Colonic mucosa (tissue), 4 donors: ENCODE measurements at regions not wholly inside any gene's neighbourhood (a gene's known extent, or its start where the extent isn't known, plus 50 kb on each side); places are given as distances from the start of the nearest gene placed in this dataset.
A peak's percentile ranks its signal among the peaks of the same experiment; 100 is the strongest.

Experiments
- DNase-seq: peaks from one replicate; pipeline ENCODE4 v3.0.0-alpha.2; 2020
- H3K27ac ChIP-seq: fragments of 200-600 bp; one replicate; pipeline ENCODE4 v1.8.0; 2021
- H3K27me3 ChIP-seq: fragments of 200-600 bp; one replicate; pipeline ENCODE4 v1.8.0; 2021
- H3K36me3 ChIP-seq: fragments of 200-600 bp; one replicate; pipeline ENCODE4 v1.8.0; 2021
- H3K4me1 ChIP-seq: fragments of 200-600 bp; one replicate; pipeline ENCODE4 v1.8.0; 2021; ENCODE audit warnings: mild to moderate bottlenecking
- H3K4me3 ChIP-seq: fragments of 200-600 bp; one replicate; pipeline ENCODE4 v1.8.0; 2021
- H3K9ac ChIP-seq, 2 donors: one replicate each; pipeline ENCODE4 v1.7.0; 2013; ENCODE audit warnings: control low read depth in 2 of 2, low read depth in 2 of 2, low read length in 2 of 2
- H3K9me3 ChIP-seq: fragments of 200-600 bp; one replicate; pipeline ENCODE4 v1.8.0; 2021
- CTCF ChIP-seq: fragments of 200-600 bp; IDR thresholded peaks from one replicate; pipeline ENCODE4 v1.8.0; 2022; ENCODE audit warnings: antibody characterized with exemption, mild to moderate bottlenecking
- intact Hi-C: fragments of 100-400 bp; cut with DNase I; formaldehyde crosslinking; loops from one replicate; pipeline ENCODE4 v1.14.1; 2022
- donor health status: healthy.
- donor health status: DM: no; HTN: no; CAD: no.
- donor health status: DM: no; HTN: no; CAD: no.

- Histone ChIP-seq H3K4me3 (no peak overlapping the region), H3K27me3 (no peaks in the 10 kb centered on the region), H3K27ac (no peak overlapping the region), H3K9ac (no peak overlapping the region), H3K36me3 (no peaks in the 10 kb centered on the region), H3K4me1 (no peaks in the 10 kb centered on the region), H3K9me3 (no peaks in the 10 kb centered on the region)
- no peak for DNase-seq
- no peak for TF ChIP-seq CTCF
- intact Hi-C loops = no loop called here
Measured at GRCh38 chr6:95087394-95088097, 489.8 kb upstream of the MANEA start.

GRCh38 chr6:95091823-95092436 lies 485.4 kb upstream of the MANEA start:
- Histone ChIP-seq H3K27ac (no peak overlapping the region), H3K9ac (no peak overlapping the region), H3K36me3 (no peaks in the 10 kb centered on the region), H3K4me1 (no peaks in the 10 kb centered on the region), H3K27me3 (no peaks in the 10 kb centered on the region), H3K4me3 (no peak overlapping the region), H3K9me3 (no peaks in the 10 kb centered on the region)
- no peak for DNase-seq
- intact Hi-C loops = no loop called here
- peak; percentile 30 for TF ChIP-seq CTCF

GRCh38 chr6:95093154-95093553 lies 484.2 kb upstream of the MANEA start:
- intact Hi-C loops = no loop called here
- no peak for TF ChIP-seq CTCF

GRCh38 chr6:95094751-95095663 lies 482.3 kb upstream of the MANEA start:
- Histone ChIP-seq H3K27ac (no peak overlapping the region), H3K4me3 (no peak overlapping the region), H3K27me3 (no peaks in the 10 kb centered on the region), H3K4me1 (no peaks in the 10 kb centered on the region), H3K36me3 (no peaks in the 10 kb centered on the region), H3K9ac (no peak overlapping the region), H3K9me3 (no peaks in the 10 kb centered on the region)
- no peak for TF ChIP-seq CTCF
- no peak for DNase-seq
- intact Hi-C loops = no loop called here

More at GRCh38 chr6:95093154-95093553, 484.2 kb upstream of the MANEA start:
- no peaks in the 10 kb centered on the region for H3K27me3 ChIP-seq
- H3K36me3 ChIP-seq = no peaks in the 10 kb centered on the region
- no peak overlapping the region for H3K9ac ChIP-seq
- H3K27ac ChIP-seq = no peak overlapping the region
- H3K4me3 ChIP-seq = no peak overlapping the region
- H3K4me1 ChIP-seq = no peaks in the 10 kb centered on the region
- DNase-seq = no peak
- H3K9me3 ChIP-seq = no peaks in the 10 kb centered on the region

- no peak overlapping the region for H3K4me3 ChIP-seq
- no peak overlapping the region for H3K27ac ChIP-seq
- TF ChIP-seq CTCF = no peak
- H3K36me3 ChIP-seq = no peaks in the 10 kb centered on the region
- H3K9me3 ChIP-seq = no peaks in the 10 kb centered on the region
- no peak overlapping the region for H3K9ac ChIP-seq
- no peak for DNase-seq
- intact Hi-C loops = no loop called here
- H3K27me3 ChIP-seq = no peaks in the 10 kb centered on the region
- H3K4me1 ChIP-seq = no peaks in the 10 kb centered on the region
Measured at GRCh38 chr6:95095855-95096254, 481.5 kb upstream of the MANEA start.
